ENCODE measurements at regions not wholly inside any gene's neighbourhood (a gene's known extent, or its start where the extent isn't known, plus 50 kb on each side); places are given as distances from the start of the nearest gene placed in this dataset.

DNA sequence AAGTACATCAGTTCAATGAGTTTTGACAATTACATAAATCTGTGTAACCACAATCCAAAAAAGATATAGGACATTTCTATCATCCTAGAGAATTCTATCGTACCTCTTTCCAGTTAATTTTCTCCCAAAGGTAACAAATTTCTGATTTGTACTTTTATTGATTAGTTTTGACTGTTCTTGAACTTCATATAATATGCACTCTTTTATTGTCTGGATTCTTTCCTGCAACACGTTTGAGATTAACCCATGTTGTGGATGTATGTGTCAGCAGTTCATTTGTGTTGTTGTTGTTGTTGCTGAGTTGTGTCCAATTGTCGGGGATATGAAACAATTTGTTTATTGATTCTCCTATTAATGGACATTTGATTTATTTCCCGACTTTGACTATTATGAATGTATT, 145.9 kb upstream of the WDR11 start:
- no peak for DNase-seq

DNA sequence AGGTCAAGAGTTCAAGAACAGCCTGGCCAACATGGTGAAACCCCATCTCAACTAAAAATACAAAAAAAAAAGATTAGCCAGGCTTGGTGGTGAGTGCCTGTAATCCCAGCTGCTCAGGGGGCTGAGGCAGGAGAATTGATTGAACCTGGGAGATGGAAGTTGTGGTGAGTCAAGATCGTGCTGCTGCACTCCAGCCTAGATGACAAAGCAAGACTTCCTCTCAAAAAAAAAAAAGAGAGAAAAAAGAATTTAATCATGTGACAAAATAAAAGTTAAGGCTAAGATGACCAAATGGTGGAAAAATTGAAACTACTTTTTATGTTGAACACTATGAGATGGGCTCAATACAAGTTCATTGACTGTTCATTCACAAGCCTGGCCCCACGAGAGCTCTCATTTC, 141.1 kb upstream of the WDR11 start:
- DNase-seq, result no peak

DNA sequence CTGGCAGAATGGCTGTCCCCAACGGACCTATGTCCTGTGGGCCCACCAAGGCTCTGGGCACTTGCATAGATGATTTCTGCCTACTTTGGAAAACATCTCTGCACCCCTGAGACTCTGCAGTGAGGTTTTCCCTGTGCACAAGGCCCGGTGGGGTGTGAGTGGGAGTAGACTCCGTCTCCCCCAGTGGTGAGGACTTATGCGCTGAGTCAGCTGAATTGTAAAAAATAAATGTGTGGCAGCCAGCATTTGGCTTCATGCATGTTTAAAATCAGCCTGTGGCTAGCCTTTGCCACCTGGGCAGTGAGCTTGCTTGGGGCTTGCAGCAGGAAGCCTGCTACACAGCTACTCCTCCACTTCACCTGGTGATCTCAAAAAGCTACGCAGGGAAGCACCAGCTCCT, 139.3 kb upstream of the WDR11 start:
- DNase-seq, result no peak

DNA sequence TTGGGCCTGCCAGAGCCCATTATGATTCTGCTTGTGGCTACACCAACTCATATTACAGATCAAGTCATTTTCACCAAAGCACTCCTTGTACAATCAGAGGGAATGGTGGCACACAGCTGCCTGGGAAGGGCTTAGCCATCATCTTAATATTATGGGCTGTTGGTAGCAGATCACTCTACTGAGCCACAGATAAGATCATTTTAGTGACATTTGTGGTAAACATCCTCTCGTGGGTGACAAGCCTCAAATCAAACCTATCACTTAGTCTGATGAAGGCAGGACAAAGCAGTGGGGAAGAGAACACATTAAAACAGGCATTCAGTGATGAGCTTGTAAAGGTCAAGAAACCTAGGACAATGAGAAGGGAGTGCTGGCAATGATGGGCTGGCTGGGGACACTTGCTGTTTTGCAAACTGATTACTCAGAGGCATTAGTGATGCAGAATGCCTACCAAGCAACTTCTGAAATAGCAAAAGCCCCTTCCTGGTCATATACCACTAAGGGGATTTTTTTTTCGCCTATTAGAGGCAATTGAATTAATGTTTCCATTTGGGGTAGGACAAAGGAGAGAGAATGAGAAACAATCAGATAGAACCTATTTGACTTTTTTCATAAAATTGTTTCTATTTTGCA, 137.5 kb upstream of the WDR11 start:
- no peak for DNase-seq

DNA sequence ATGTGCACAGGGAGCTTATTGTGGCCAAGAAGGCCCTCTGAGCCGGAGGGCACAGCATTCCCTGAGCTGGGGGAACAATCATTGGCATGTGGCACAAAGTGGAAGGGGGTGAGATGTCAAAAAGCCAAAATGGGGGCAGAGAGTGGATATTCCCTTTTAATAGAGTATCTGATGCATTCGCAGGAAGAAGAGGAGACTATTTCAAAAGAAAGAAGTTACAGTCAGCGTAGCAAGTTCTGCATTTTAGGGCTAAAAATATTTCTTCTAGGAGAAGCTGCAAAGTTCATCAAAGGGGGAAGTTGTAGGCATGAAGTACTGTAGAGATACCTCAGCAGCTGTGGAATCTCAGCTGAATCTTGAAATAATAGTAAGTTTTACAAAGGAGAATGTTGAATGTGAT, 136.0 kb upstream of the WDR11 start:
- no peak for DNase-seq

DNA sequence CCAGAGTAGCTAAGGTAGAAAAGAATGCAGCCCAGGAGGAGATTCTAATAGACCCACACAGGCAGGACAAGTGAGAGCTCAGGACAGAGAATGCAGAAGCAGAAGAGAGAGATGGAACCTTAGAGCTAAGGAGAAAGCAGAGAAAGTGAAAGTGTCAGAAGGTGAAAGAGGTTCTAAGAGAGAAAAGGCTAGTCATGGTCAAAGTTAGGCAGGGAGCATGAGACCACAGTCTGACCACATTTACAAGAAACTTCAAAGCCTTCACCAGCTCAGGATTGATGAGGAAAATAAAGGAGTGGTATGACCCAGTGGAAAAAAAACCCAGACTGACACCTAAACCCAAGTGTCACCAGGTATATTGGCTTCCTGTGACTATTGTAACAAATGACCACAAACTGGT, 131.8 kb upstream of the WDR11 start:
- DNase-seq, result no peak

DNA sequence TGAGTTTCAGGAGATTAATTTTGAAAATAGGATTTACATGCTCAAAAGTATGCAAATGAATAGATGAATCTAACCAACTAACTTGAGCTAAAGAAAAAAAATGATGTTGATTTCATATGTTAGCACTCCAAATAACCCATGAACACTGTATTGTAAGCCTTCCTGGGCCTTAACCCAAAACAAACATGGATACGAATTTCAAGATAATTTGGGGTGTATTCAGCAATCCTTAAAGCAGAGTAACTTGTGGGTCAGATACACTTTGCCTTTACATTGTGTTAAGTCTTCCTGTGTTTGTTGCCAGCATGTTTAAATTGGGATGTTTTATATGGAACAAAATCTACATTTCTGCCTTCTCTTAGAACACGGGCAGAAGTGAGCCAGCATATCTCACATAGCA, 124.2 kb upstream of the WDR11 start:
- no peak for DNase-seq

DNA sequence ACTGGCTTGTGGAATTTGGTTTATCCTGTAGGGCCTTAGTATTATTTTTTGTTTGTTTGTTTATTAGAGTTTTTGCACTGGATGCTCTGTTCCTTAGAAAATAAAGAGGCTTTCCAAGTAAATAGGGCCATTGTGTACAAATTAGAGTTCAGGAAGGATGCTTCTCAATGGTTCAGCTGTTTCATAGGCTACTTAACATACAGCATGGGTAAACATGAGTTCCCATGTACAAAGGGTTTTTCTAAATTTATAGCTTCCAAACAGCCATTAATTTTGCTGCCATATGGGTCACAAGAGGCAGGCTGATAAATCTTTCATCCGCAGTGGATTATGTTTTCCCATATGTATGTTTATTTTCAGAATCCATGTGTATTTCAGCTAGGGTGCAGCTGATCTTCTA, 121.6 kb upstream of the WDR11 start:
- peak; percentile 50 for DNase-seq

DNA sequence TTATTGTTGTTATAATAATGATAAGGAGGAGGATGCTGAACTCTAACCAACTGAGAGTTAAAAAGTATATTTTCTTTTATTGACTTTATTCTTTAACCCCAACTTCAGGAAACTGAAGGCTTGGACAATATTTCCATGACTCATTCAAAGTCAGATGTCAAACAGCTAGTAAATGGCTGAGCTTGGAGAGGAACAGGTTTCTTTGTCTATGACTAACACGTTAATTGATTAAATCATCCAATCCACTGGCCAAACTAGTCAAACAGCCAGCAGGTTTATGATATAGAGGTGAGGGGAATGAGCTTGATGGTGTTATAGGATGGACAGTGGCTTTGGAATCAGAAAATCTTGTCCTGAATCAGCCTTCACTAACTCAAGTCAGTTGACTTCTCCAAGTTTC, 119.1 kb upstream of the WDR11 start:
- DNase-seq, result no peak

DNA sequence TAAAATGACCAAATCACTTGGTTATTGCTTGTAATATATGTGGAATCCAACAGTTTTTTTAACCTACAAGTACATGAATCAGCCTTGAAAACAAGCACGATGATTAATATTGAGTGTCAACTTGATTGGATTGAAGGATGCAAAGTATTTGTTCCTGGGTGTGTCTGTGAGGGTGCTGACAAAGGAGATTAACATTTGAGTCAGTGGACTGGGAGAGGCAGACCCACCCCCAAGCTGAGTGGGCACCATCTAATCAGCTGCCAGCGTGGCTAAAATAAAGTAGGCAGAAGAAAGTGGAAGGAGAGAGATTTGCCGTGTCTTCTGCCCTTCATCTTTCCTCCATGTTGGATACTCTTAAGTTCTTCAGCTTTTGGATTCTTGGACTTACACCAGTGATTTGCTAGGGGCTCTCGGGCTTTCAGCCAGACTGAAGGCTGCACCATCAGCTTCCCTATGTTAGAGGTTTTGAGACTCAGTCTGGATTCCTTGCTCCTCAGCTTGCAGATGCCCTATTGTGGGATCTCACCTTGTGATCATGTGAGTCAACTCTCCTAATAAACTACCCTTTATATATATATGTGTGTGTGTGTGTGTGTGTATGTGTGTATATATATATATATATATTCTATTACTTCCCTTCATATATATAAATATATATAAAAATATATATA, 118.4 kb upstream of the WDR11 start:
- DNase-seq, result no peak

DNA sequence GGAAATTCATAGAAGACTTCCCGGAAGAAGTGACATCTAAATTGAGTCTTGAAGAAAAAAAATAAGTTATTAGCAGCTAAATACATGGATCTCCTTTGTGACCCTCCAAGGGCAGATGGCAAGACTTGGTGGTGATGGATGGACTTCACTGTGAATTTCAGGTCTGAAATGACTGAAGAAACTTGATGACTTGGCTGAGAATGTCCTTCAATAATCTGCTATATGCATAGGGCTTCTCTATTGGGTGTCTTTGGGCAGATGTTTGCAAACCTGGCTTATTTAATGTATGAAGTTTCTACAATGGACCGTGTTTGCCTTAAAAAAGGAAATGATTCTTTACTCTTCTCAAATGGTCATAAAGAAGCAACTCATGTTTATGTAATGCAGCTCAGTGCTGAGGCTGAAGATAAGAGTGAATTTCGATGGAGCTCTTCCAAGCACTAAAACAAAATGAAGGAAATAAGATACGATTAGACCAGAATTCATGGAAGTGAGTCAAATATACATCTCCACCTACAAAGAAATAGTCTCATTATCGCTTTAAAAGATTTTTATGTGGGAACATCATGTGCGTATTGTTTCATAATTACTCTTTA, 116.6 kb upstream of the WDR11 start:
- DNase-seq, result no peak

DNA sequence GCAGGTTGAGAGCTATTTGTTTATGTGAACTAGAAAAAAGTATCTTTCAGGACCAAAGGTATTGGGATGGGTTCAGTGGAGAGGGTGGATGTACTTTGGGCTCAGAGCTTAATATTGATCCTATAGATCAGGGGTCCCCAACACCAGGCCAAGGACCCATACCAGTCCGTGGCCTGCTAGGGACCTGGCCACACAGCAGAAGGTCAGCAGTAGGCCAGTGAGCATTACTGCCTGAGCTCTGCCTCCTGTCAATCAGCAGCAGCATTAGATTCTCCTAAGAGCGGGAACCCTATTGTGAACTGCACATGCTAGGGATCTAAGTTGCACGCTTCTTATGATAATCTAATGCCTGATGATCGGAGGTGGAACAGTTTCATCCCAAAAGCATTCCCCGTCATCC, 115.8 kb upstream of the WDR11 start:
- DNase-seq, result no peak

DNA sequence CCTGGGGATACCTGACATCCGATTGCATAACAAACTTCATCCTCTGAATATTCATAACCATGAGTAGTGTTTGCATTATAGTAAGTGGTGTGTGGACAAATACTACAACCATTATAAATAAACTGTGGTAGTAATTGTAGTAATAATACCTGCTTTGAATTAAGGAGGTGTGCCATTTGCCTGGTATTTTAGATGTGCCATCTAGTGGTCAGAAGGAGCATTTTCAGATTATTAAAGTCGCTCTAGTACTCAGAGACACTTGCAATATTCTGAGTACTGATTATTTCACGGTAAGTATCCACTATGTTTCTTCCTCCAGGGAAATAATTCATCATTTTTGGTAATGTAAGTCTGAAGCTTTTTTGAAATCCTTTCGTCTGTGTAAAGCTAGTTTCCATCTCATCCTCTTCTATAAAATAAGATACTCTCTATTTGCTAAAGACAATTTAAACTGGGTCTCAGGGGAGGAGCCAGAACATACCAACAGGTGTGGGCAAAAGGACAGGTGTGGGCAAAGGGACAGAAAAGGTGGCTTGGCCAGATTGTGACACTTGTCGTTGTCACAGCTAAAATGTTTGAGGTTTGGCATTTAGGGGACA, 115.3 kb upstream of the WDR11 start:
- DNase-seq, result no peak

DNA sequence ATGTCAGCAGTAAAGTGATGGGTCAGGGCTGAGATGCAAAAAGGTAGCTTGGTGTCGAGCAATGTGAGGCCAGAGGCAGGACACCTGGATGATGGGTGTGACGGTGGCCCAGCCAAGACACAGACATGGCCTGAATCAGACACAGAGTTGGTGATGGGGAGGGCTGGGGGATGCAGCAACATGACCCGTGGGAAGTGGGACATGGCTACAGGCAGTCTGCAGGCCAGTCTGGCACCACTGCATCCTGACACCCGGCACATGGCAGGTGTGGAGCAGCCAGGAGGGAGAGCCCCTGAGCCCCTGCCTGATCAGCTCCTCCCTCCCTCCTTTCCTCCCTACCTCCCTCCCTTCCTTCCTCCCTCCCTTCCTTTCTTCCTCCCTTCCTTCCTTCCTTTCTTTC, 114.8 kb upstream of the WDR11 start:
- no peak for DNase-seq

DNA sequence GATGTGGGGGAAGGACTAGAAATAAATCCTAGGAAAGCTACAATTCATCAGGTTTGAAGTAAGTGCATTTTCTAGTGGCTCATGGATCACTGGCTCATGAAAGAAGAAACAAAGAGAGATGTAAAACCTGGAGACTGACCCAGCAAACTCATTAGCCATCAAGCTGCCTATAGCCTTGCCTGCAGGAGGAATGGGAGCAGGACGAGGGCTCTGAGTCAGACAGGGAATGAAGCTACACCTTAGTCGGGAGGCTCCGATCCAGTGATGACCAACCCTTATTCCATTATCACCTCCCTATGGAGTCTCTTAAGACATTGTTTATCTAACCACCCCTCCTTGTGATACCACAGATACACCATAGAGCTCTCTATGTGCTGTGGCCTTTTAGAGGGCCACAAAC, 112.5 kb upstream of the WDR11 start:
- no peak for DNase-seq

DNA sequence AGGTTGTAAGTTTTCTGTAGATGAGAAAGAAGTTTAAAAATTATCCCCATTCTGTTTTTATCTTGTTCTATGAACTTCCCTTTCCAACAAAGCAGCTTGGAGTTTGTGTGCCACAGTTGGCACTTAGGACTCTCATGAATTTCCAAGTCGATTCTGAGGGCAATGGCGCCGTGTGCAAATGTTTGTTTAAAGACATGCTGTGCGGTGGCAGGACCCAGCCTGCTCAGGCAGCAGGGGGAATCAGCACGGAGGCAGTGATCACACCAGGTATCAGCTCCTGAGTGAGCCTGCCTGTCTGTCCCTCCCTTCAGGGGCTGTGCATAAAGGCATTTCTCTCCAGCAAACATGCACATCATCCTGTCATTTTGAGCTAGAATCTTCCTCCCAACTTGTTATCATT, 109.8 kb upstream of the WDR11 start:
- no peak for DNase-seq

DNA sequence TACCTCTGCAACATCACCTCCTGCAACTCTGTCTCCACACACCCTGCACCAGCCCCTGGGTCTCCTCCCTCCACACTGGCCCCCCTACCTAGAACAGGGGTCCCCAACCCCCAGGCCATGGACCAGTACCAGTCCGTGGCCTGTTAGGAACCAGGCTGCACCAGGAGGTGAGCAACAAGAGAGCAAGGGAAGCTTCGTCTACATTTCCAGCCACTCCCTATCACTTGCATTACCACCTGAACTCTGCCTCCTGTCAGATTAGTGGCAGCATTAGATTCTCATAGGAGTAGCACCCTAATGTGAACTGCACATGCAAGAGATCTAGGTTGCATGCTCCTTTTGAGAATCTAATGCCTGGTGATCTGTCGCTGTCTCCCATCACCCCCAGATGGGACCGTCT, 108.8 kb upstream of the WDR11 start:
- DNase-seq, result no peak

DNA sequence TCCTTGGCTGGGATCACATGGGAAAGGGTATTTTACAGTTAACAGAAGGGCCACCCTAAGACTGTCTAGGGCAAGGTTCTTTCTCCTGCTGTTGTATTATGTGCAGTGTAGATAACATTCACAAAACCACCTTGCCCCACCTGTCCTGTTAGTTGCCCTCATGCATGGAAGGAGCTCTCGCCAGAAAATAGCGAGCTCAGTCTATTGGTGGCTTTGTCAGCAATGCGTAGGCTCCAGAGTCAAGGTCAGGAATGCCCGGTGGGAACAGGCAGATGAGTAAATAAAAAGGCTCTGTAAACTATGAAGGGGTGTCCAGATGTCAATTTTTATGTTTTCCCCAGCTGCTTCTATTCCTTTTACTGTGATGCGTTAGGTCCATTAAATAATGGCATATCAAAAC, 107.1 kb upstream of the WDR11 start:
- no peak for DNase-seq

DNA sequence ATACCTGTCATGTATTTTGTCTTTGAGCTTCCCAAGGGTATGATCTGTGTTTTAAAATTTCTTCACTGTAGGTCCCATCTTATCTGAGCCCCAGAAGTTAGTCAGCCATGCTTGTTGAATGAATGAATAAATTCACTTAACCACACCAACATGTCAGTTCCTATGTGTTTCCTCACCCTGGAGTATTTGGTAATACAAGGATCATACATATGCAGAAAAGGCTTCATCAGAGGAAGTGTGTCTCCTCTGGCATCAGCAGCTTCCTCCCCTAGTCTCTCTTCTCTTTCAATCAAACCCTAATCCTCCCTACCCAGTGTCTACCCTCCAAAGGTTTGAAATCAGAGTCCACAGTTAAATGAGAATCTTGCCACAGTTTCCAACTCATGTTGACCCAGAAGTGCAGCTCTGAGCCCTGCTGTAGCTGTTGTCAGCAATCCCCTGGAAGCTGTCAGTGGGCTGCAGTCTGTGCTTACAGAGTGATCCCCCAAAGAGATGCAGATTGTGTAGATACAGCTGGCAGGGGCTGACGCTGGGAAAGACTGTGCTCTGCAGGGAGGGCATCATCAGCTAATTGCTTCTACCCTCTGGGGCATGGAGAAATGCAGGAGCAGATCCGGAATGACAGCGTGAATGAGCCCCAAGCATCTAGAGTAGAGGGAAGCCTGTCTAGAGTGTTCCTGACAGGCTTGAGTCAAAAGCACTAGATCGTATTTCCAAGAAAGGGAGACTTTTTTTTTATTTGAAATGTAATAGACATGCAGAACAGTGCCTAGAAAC, 105.0 kb upstream of the WDR11 start:
- DNase-seq, result no peak

DNA sequence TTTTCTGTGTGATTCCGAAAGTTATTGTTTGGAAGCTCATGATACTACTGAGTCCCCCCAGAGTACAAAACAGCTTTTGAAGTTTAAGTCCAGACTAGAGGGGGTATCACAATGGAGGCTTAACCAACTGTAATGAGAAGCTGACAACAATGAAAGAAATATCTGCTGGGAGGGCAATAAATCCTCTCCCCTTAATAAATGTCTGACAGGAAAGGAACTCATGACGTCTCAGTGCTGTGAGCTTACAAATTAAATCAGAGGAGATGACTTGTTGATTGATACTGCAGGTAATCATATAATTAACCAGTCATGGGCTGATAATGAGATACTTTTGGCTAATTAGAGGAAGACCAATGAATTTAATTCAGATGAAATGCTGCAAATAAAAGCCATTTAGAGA, 102.6 kb upstream of the WDR11 start:
- no peak for DNase-seq

DNA sequence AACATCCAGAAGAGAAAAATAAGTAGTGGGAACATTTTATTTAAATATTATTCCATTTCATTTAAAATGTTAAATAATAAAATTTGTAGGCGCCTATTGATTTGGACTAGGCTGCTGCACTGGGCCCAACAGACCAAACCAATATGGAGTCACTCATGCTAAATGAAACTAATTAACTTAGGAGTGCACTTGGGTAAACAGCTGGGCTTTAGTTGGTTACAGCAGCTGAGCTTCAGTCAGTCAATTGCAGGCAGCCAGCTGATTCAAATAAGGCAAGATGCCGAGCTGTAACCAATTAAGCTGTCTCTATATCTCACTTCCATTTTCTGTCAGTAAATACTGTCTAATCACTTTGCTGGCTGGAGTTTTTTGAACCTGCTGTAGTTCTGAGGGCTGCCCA, 102.1 kb upstream of the WDR11 start:
- no peak for DNase-seq

DNA sequence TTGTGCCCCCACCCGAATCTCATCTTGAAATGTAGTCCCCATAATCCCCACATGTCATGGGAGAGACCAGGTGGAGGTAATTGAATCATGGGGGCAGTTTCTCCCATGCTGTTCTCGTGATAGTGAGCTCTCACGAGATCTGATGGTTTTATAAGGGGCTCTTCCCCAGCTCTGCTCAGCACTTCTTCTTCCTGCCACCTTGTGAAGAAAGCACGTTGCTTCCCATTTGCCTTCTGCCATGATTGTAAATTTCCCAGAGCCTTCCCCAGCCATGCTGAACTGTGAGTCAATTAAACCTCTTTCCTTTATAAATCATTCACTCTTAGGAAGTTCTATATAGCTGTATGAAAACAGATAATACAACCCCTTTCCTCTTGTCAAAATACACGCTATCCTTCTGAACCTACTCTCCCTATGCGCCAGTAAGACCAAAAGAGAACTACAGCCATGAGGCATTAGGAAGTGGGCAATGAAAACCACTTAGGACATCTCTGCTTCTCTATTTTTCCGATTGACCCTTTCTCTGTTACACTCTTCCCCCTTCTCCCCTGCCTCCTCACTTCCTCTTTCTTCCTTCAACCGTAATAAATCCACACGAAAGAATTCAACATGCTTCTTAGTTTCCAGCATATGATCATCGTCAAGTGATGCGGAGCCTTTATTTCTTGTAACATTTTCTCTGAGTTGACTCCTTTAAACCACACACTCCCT, 101.2 kb upstream of the WDR11 start:
- DNase-seq, result no peak

DNA sequence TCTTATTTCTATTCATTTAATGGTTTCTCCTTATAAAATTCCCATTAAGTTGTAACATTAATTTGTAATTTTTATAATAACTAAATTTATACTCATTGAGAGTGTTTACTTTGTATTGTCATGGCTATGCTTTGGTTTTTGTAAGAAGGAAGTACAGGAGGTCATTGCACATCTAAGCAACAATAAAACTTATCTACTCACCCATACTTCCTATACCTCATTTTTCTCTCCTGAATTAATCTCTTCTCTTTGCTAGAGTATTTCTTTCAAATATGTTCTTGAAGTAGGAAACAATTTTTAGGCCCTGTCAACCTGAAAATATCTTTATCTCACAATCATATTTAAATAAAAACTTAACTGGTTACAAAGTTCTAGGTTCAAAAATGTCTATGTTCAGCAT, 95.4 kb upstream of the WDR11 start:
- DNase-seq, result no peak
